ENCODE measurements at regions not wholly inside any gene's neighbourhood (a gene's known extent, or its start where the extent isn't known, plus 50 kb on each side); places are given as distances from the start of the nearest gene placed in this dataset.

DNA sequence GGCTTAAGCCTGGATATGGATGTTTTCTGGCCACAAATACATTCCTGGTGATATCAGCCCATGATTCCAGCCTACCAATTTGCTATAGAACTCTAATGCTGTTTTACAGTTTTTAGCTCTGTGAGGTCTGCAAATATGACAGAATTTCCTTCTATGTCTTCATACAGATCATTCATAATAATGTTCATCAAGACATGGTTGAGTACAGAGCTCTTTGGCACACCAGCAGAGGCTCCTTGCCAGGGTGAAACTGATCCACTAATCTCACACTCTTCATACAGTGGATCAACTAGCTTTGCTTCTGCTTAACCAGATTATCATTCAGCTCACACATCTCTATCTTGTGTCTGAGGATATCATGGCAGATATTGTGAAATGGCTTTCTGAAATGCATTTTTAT lies 672.1 kb downstream of the STK39 start:
- TF ChIP-seq, protein P1, sequence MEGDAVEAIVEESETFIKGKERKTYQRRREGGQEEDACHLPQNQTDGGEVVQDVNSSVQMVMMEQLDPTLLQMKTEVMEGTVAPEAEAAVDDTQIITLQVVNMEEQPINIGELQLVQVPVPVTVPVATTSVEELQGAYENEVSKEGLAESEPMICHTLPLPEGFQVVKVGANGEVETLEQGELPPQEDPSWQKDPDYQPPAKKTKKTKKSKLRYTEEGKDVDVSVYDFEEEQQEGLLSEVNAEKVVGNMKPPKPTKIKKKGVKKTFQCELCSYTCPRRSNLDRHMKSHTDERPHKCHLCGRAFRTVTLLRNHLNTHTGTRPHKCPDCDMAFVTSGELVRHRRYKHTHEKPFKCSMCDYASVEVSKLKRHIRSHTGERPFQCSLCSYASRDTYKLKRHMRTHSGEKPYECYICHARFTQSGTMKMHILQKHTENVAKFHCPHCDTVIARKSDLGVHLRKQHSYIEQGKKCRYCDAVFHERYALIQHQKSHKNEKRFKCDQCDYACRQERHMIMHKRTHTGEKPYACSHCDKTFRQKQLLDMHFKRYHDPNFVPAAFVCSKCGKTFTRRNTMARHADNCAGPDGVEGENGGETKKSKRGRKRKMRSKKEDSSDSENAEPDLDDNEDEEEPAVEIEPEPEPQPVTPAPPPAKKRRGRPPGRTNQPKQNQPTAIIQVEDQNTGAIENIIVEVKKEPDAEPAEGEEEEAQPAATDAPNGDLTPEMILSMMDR (IDR thresholded peaks at IDR 0.05) = no peak
- no peak for TF ChIP-seq POLR2A (IDR thresholded peaks at IDR 0.05)
